H1 (cell line): ENCODE measurements at regions not wholly inside any gene's neighbourhood (a gene's known extent, or its start where the extent isn't known, plus 50 kb on each side); places are given as distances from the start of the nearest gene placed in this dataset.

ENCODE experiments used
- CTCF ChIA-PET: fragments of 300-600 bp; sonication (Branson Sonifier 250); formaldehyde crosslinking; loops from one replicate; lab custom pipeline; 2021; ENCODE audit not compliant: partially characterized antibody; lab: Charles Lee
- POLR2A ChIA-PET: fragments of 300-600 bp; sonication (Branson Sonifier 250); formaldehyde crosslinking; loops from one replicate; lab custom pipeline; 2021; ENCODE audit warnings: inconsistent platforms; ENCODE audit not compliant: partially characterized antibody; lab: Charles Lee
- DNase-seq, 2 experiments: peaks; one replicate each; pipeline versions ENCODE4 v3.0.0 to v3.0.0-alpha.2; 2010 to 2022; ENCODE audit warnings: low spot score in 2 of 2, low read depth in 1 of 2, mixed read lengths in 1 of 2
- FAIRE-seq: peaks from 2 replicates; lab custom pipeline; 2011; peaks lifted over from hg19 to GRCh38; lab: Jason Lieb, UNC
- H2AFZ ChIP-seq: 2 replicates; pipeline ENCODE4 v1.8.1; 2012; ENCODE audit warnings: low read length, inconsistent platforms
- H2AK5ac ChIP-seq: 2 replicates; pipeline ENCODE4 v1.6.1; 2013; ENCODE audit warnings: low read depth, low read length
- H2BK120ac ChIP-seq: replicated peaks from 2 replicates; pipeline ENCODE3; 2013; ENCODE audit warnings: low read depth, low read length, inconsistent platforms
- H2BK12ac ChIP-seq: 2 replicates; pipeline ENCODE4 v1.6.1; 2013; ENCODE audit warnings: low read depth, low read length
- H2BK15ac ChIP-seq: 2 replicates; pipeline ENCODE4 v1.6.1; 2013; ENCODE audit warnings: low read length
- H2BK20ac ChIP-seq: 2 replicates; pipeline ENCODE4 v1.6.1; 2013; ENCODE audit warnings: low read length
- H2BK5ac ChIP-seq: 2 replicates; pipeline ENCODE4 v1.6.1; 2013; ENCODE audit warnings: low read depth, low read length
- H3K14ac ChIP-seq: 2 replicates; pipeline ENCODE4 v1.6.1; 2013; ENCODE audit warnings: inconsistent platforms; ENCODE audit not compliant: insufficient read length
- H3K18ac ChIP-seq: 2 replicates; pipeline ENCODE4 v1.6.1; 2013; ENCODE audit warnings: low read length; ENCODE audit errors: extremely low read depth
- H3K23ac ChIP-seq: 2 replicates; pipeline ENCODE4 v1.6.1; 2013; ENCODE audit warnings: inconsistent platforms; ENCODE audit not compliant: insufficient read length
- H3K23me2 ChIP-seq: 2 replicates; pipeline ENCODE4 v1.6.1; 2013; ENCODE audit warnings: low read depth, low read length
- H3K27ac ChIP-seq: 2 replicates; pipeline ENCODE4 v1.6.1; 2011; ENCODE audit warnings: low read depth, low read length, inconsistent platforms
- H3K27me3 ChIP-seq, 4 experiments: replicated peaks in 1 of 4; 1 replicate in 1 of 4; 2 replicates in 3 of 4; pipeline versions ENCODE4 v1.6.1 to v1.8.1; 2011 to 2013; ENCODE audit warnings: low read length in 3 of 4, mild to moderate bottlenecking in 3 of 4, inconsistent platforms in 2 of 4, mixed read lengths in 2 of 4, moderate library complexity in 1 of 4; ENCODE audit not compliant: control insufficient read depth in 3 of 4, insufficient read depth in 3 of 4; ENCODE audit errors: extremely low read depth in 1 of 4
- H3K36me3 ChIP-seq, 4 experiments: 2 replicates each; pipeline versions ENCODE4 v1.6.1 to v1.8.1; 2011 to 2013; ENCODE audit warnings: mild to moderate bottlenecking in 4 of 4, low read length in 3 of 4, moderate library complexity in 2 of 4, control low read depth in 1 of 4, inconsistent platforms in 1 of 4; ENCODE audit not compliant: insufficient read depth in 4 of 4, control insufficient read depth in 2 of 4
- H3K4ac ChIP-seq: replicated peaks from 2 replicates; pipeline ENCODE3; 2013; ENCODE audit warnings: low read length, low read depth, mixed read lengths, inconsistent platforms; ENCODE audit not compliant: insufficient read length
- H3K4me1 ChIP-seq, 4 experiments: replicated peaks in 1 of 4; 1 replicate in 1 of 4; 2 replicates in 3 of 4; pipeline versions ENCODE4 v1.6.1 to v1.8.1; 2011 to 2013; ENCODE audit warnings: low read length in 3 of 4, inconsistent platforms in 2 of 4, mixed read lengths in 1 of 4; ENCODE audit not compliant: insufficient read depth in 4 of 4, control insufficient read depth in 3 of 4
- H3K4me2 ChIP-seq, 2 experiments: 2 replicates each; pipeline versions ENCODE4 v1.6.1 to v1.8.1; 2011 to 2013; ENCODE audit warnings: low read depth in 2 of 2, low read length in 2 of 2, control low read depth in 1 of 2, inconsistent platforms in 1 of 2, mild to moderate bottlenecking in 1 of 2; ENCODE audit not compliant: insufficient read depth in 1 of 2
- H3K4me3 ChIP-seq, 4 experiments: fragments of 200-600, 300-600 bp in 1 of 4; sonication (generic), shearing (Covaris generic), sonication (Bioruptor Twin) in 1 of 4; 2 replicates each; pipeline versions ENCODE4 v1.5.1 to v1.8.1; 2011 to 2016; ENCODE audit warnings: low read length in 4 of 4, low read depth in 3 of 4, control low read depth in 2 of 4, inconsistent platforms in 2 of 4, mild to moderate bottlenecking in 2 of 4, mixed read lengths in 1 of 4, moderate library complexity in 1 of 4; ENCODE audit not compliant: insufficient read depth in 2 of 4; ENCODE audit errors: extremely low read depth in 1 of 4
- H3K56ac ChIP-seq: replicated peaks from 2 replicates; pipeline ENCODE3; 2013; ENCODE audit warnings: low read depth, mild to moderate bottlenecking, mixed read lengths, low read length, inconsistent platforms; ENCODE audit not compliant: insufficient read length
- H3K79me1 ChIP-seq: 2 replicates; pipeline ENCODE4 v1.6.1; 2013; ENCODE audit warnings: low read depth, low read length, control low read depth
- H3K79me2 ChIP-seq, 2 experiments: 2 replicates each; pipeline versions ENCODE4 v1.6.1 to v1.8.1; 2012 to 2013; ENCODE audit warnings: low read length in 2 of 2, mild to moderate bottlenecking in 2 of 2, inconsistent platforms in 1 of 2; ENCODE audit not compliant: insufficient read depth in 2 of 2, control insufficient read depth in 1 of 2
- H3K9ac ChIP-seq, 4 experiments: replicated peaks in 1 of 4; 1 replicate in 1 of 4; 2 replicates in 3 of 4; pipeline versions ENCODE4 v1.6.1 to v1.8.1; 2011 to 2013; ENCODE audit warnings: low read depth in 3 of 4, low read length in 3 of 4, control low read depth in 2 of 4, mild to moderate bottlenecking in 2 of 4, moderate library complexity in 2 of 4, inconsistent platforms in 1 of 4; ENCODE audit errors: extremely low read depth in 1 of 4
- H3K9me3 ChIP-seq, 2 experiments: 2 replicates each; pipeline versions ENCODE4 v1.6.1 to v1.8.1; 2012 to 2013; ENCODE audit warnings: mild to moderate bottlenecking in 2 of 2, moderate library complexity in 2 of 2, control low read depth in 1 of 2, inconsistent platforms in 1 of 2, low read depth in 1 of 2, low read length in 1 of 2, mixed read lengths in 1 of 2; ENCODE audit not compliant: insufficient read depth in 2 of 2
- H4K20me1 ChIP-seq, 2 experiments: replicated peaks in 1 of 2; 2 replicates each; pipeline versions ENCODE3 to v1.8.1; 2011 to 2013; ENCODE audit warnings: inconsistent platforms in 2 of 2, low read length in 2 of 2, mild to moderate bottlenecking in 1 of 2; ENCODE audit not compliant: insufficient read depth in 2 of 2, control insufficient read depth in 1 of 2
- H4K5ac ChIP-seq: 2 replicates; pipeline ENCODE4 v1.6.1; 2013; ENCODE audit warnings: low read length, low read depth, mixed read lengths, inconsistent platforms; ENCODE audit not compliant: insufficient read length
- H4K8ac ChIP-seq: 2 replicates; pipeline ENCODE4 v1.8.0; 2013; ENCODE audit warnings: mild to moderate bottlenecking, moderate library complexity, low read length, inconsistent platforms; ENCODE audit not compliant: insufficient read depth; ENCODE audit errors: extremely low read depth
- H4K91ac ChIP-seq: replicated peaks from 2 replicates; pipeline ENCODE3; 2013; ENCODE audit warnings: low read length, mixed read lengths, inconsistent platforms; ENCODE audit not compliant: insufficient read length
- CHD2 ChIP-seq: IDR thresholded peaks from 2 replicates; pipeline ENCODE4 v1.6.1; 2012; ENCODE audit warnings: low read length, improper control_type of control experiment
- CTCF ChIP-seq, 3 experiments: IDR thresholded peaks; 1 replicate in 2 of 3; 2 replicates in 1 of 3; pipeline versions ENCODE4 v1.5.1 to v1.6.1; 2011; ENCODE audit warnings: low read length in 3 of 3, mild to moderate bottlenecking in 3 of 3, inconsistent platforms in 2 of 3, low read depth in 1 of 3, moderate library complexity in 1 of 3; ENCODE audit not compliant: insufficient read depth in 1 of 3; ENCODE audit errors: control extremely low read depth in 1 of 3
- EGR1 ChIP-seq: IDR thresholded peaks from 2 replicates; pipeline ENCODE4 v1.6.1; 2011; ENCODE audit warnings: low read depth, low read length, borderline replicate concordance
- GTF2F1 ChIP-seq: IDR thresholded peaks from 2 replicates; pipeline ENCODE4 v1.6.1; 2012; ENCODE audit warnings: low read depth, low read length, improper control_type of control experiment, borderline replicate concordance
- JUND ChIP-seq: IDR thresholded peaks from 2 replicates; pipeline ENCODE4 v1.6.1; 2011; ENCODE audit warnings: mild to moderate bottlenecking, improper control_type of control experiment, low read length
- KDM1A ChIP-seq: fragments of 200-600, 300-600 bp; sonication (generic); IDR thresholded peaks from 2 replicates; pipeline ENCODE4 v1.7.1; 2016; ENCODE audit warnings: mild to moderate bottlenecking, low read length, borderline replicate concordance
- MAX ChIP-seq: IDR thresholded peaks from 2 replicates; pipeline ENCODE4 v1.6.1; 2012; ENCODE audit warnings: inconsistent platforms
- RAD21 ChIP-seq, 2 experiments: IDR thresholded peaks in 1 of 2; conservative IDR thresholded peaks in 1 of 2; 2 replicates each; pipeline ENCODE4 v1.6.1; 2011; ENCODE audit warnings: low read depth in 2 of 2, low read length in 2 of 2, improper control_type of control experiment in 1 of 2, inconsistent platforms in 1 of 2, mild to moderate bottlenecking in 1 of 2, moderate library complexity in 1 of 2
- SIX5 ChIP-seq: IDR thresholded peaks from 2 replicates; pipeline ENCODE4 v1.6.1; 2011; ENCODE audit warnings: mild to moderate bottlenecking, low read depth, low read length
- TAF1 ChIP-seq: IDR thresholded peaks from 2 replicates; pipeline ENCODE4 v1.6.1; 2011; ENCODE audit warnings: mild to moderate bottlenecking, low read depth, low read length
- TAF7 ChIP-seq: optimal IDR thresholded peaks from 2 replicates; pipeline ENCODE3; 2011; ENCODE audit warnings: low read depth, mild to moderate bottlenecking, inconsistent platforms, low read length, moderate library complexity, borderline replicate concordance
- YY1 ChIP-seq: IDR thresholded peaks from 2 replicates; pipeline ENCODE4 v1.6.1; 2011; ENCODE audit warnings: low read depth, mild to moderate bottlenecking, low read length
- WGBS, 2 experiments: shearing (Covaris generic) in 1 of 2; methylation state at CpG; one replicate each; pipeline versions ENCODE4 v1.1.6 to v1.1.7; 2013 to 2015; ENCODE audit warnings: low lambda C conversion rate in 2 of 2, mixed read lengths in 2 of 2, inconsistent platforms in 1 of 2, low coverage in 1 of 2, missing lambda C conversion rate in 1 of 2; ENCODE audit not compliant: insufficient replicate concordance in 2 of 2, insufficient coverage in 1 of 2, insufficient read length in 1 of 2; ENCODE audit errors: extremely low coverage in 1 of 2, missing lambda C conversion rate in 1 of 2; 5-methylcytosine and 5-hydroxymethylcytosine counted together

GRCh38 chr3:135412475-135412874, 553.1 kb upstream of the PPP2R3A start:
- no peak overlapping the region for H3K14ac ChIP-seq
- no peak overlapping the region; the same call in 1 of the 2 replicates for H2BK20ac ChIP-seq
- no peaks in the 10 kb centered on the region for H3K27me3 ChIP-seq
- no peak overlapping the region for H3K23ac ChIP-seq
- no peak overlapping the region for H4K91ac ChIP-seq
- H2BK5ac ChIP-seq, result no peak overlapping the region
- ChIA-PET POLR2A (no interaction called here), CTCF (interaction anchor here (0.5 to 2.3 kb wide), 7 partner anchors 9 to 379 kb away, joined by 3 to 8 read pairs (median 3); no protein-coding TSS in a partner anchor)
- H3K4me1 ChIP-seq, result no peaks in the 10 kb centered on the region
- H3K56ac ChIP-seq, result no peak overlapping the region
- H3K4me3 ChIP-seq, result no peak overlapping the region
- H3K9ac ChIP-seq, result no peak overlapping the region; a peak in 1 of 7 replicates
- H3K23me2 ChIP-seq, result no peaks in the 10 kb centered on the region
- no peaks in the 10 kb centered on the region for H3K9me3 ChIP-seq
- no peak overlapping the region for H3K4ac ChIP-seq
- no peak overlapping the region for H2BK120ac ChIP-seq
- no peak overlapping the region for H2BK12ac ChIP-seq
- peak; percentile 42 for FAIRE-seq
- 64% methylated on average over 2 of the region's 2 CpGs; no CpG with 5 or more reads in 1 of the 2 experiments for WGBS, 2 experiments
- no peak overlapping the region for H3K18ac ChIP-seq
- peak in 1 of 2 experiments; percentile 15 for DNase-seq
- H4K20me1 ChIP-seq, result no peaks in the 10 kb centered on the region
- no peaks in the 10 kb centered on the region for H3K79me2 ChIP-seq
- no peak overlapping the region for H2BK15ac ChIP-seq
- H4K5ac ChIP-seq, result no peak overlapping the region
- no peak overlapping the region for H3K4me2 ChIP-seq
- H3K79me1 ChIP-seq, result no peaks in the 10 kb centered on the region
- no peak overlapping the region for H4K8ac ChIP-seq
- no peak overlapping the region for H3K27ac ChIP-seq
- H3K36me3 ChIP-seq, result no peaks in the 10 kb centered on the region; a peak in 1 of 8 replicates
- H2AFZ ChIP-seq, result no peak overlapping the region
- H2AK5ac ChIP-seq, result no peak overlapping the region
- TF ChIP-seq RAD21 (IDR thresholded peaks at IDR 0.05 in 1 of 2, conservative IDR thresholded peaks at IDR 0.05 in 1 of 2; ENCODE audit: low read depth in 2 of 2, low read length in 2 of 2) (peak; percentile 35 to 55), TAF1 (no peak), CHD2 (no peak), KDM1A (no peak), GTF2F1 (no peak), TAF7 (no peak), CTCF (IDR thresholded peaks at IDR 0.05; ENCODE audit: control extremely low read depth in 1 of 3, insufficient read depth in 1 of 3, low read depth in 1 of 3, low read length in 3 of 3) (peak in 2 of 3 experiments; percentile 19 to 39; a peak in 1 of 4 replicates), SIX5 (no peak), JUND (no peak), YY1 (no peak), EGR1 (no peak), MAX (0 out of 2 replicates have a peak, but pooled peaks have one; percentile 16)
